Progenitor cell of endocrine pancreas (in vitro differentiated cells): ENCODE measurements at regions not wholly inside any gene's neighbourhood (a gene's known extent, or its start where the extent isn't known, plus 50 kb on each side); places are given as distances from the start of the nearest gene placed in this dataset.
A peak's percentile ranks its signal among the peaks of the same experiment; 100 is the strongest.

Experiments used
- DNase-seq: peaks from one replicate; pipeline ENCODE4 v3.0.0; 2021; ENCODE audit warnings: low spot score; ENCODE audit not compliant: unreplicated experiment
- H3K27ac Mint-ChIP-seq: 2 replicates; pipeline ENCODE4 v1.8.0; 2021; ENCODE audit warnings: mild to moderate bottlenecking, moderate library complexity, mixed read lengths
- H3K27me3 Mint-ChIP-seq: 2 replicates; pipeline ENCODE4 v1.8.0; 2021; ENCODE audit warnings: mixed read lengths
- H3K36me3 Mint-ChIP-seq: 2 replicates; pipeline ENCODE4 v1.8.0; 2022; ENCODE audit warnings: mixed read lengths; ENCODE audit not compliant: insufficient read depth
- H3K4me1 Mint-ChIP-seq: 2 replicates; pipeline ENCODE4 v1.8.0; 2021; ENCODE audit warnings: low read depth, mixed read lengths
- H3K4me3 Mint-ChIP-seq: 2 replicates; pipeline ENCODE4 v1.8.0; 2021; ENCODE audit warnings: low read depth, mild to moderate bottlenecking, moderate library complexity, mixed read lengths
- H3K9me3 Mint-ChIP-seq: 2 replicates; pipeline ENCODE4 v1.8.0; 2021; ENCODE audit warnings: low read depth, mixed read lengths
- CTCF ChIP-seq: fragments of 200-600 bp; sonication (generic); IDR thresholded peaks from one replicate; pipeline ENCODE4 v1.5.0; 2021; ENCODE audit warnings: antibody characterized with exemption, mild to moderate bottlenecking; ENCODE audit not compliant: unreplicated experiment

GRCh38 chr1:58255192-58255591 lies 291.3 kb downstream of the OMA1 start:
- Mint-ChIP-seq H3K4me3 (no peak overlapping the region), H3K27me3 (peaks cover 43% of the 10 kb centered on the region), H3K36me3 (no peaks in the 10 kb centered on the region), H3K4me1 (peaks cover under 1% of the 10 kb centered on the region), H3K27ac (no peak overlapping the region), H3K9me3 (peaks cover 4% of the 10 kb centered on the region)
- no peak for DNase-seq
- no peak for TF ChIP-seq CTCF

GRCh38 chr1:58251430-58252073 lies 295.0 kb downstream of the OMA1 start:
- Mint-ChIP-seq H3K4me3 (no peak overlapping the region), H3K36me3 (no peaks in the 10 kb centered on the region), H3K4me1 (peaks cover 6% of the 10 kb centered on the region), H3K27me3 (peaks cover 75% of the 10 kb centered on the region), H3K27ac (no peak overlapping the region), H3K9me3 (peaks cover 4% of the 10 kb centered on the region)
- DNase-seq: no peak
- TF ChIP-seq CTCF: peak; percentile 49

- TF ChIP-seq CTCF: no peak
- H3K27ac Mint-ChIP-seq: no peak overlapping the region
- no peak for DNase-seq
- peaks cover 4% of the 10 kb centered on the region for H3K9me3 Mint-ChIP-seq
- H3K27me3 Mint-ChIP-seq: peaks cover 79% of the 10 kb centered on the region
- peaks cover 6% of the 10 kb centered on the region for H3K4me1 Mint-ChIP-seq
- no peaks in the 10 kb centered on the region for H3K36me3 Mint-ChIP-seq
- no peak overlapping the region for H3K4me3 Mint-ChIP-seq
Observed at GRCh38 chr1:58250587-58250948, 296.0 kb downstream of the OMA1 start.

GRCh38 chr1:58249737-58250586 lies 296.6 kb downstream of the OMA1 start:
- Mint-ChIP-seq H3K4me3 (peak overlapping the region; percentile 73), H3K9me3 (no peaks in the 10 kb centered on the region), H3K36me3 (no peaks in the 10 kb centered on the region), H3K27ac (no peak overlapping the region), H3K4me1 (peaks cover 6% of the 10 kb centered on the region), H3K27me3 (peaks cover 80% of the 10 kb centered on the region)
- peak; percentile 15 for DNase-seq
- no peak for TF ChIP-seq CTCF

GRCh38 chr1:58249388-58249736 lies 297.2 kb downstream of the OMA1 start:
- DNase-seq: no peak
- Mint-ChIP-seq H3K9me3 (no peaks in the 10 kb centered on the region), H3K27me3 (peaks cover 86% of the 10 kb centered on the region), H3K36me3 (no peaks in the 10 kb centered on the region), H3K27ac (peak overlapping the region; percentile 67), H3K4me3 (peak overlapping the region; percentile 60), H3K4me1 (peaks cover 6% of the 10 kb centered on the region)
- TF ChIP-seq CTCF: no peak
